HG03565 (cell line): ENCODE measurements at regions not wholly inside any gene's neighbourhood (a gene's known extent, or its start where the extent isn't known, plus 50 kb on each side); places are given as distances from the start of the nearest gene placed in this dataset.
"Not testable (repeated sequence)": the region's sequence is repeated elsewhere in the genome, so short reads cannot be mapped to it uniquely, and the experiment has no call there.

ENCODE experiments used
- ATAC-seq: cut with Tn5 transposase; IDR thresholded peaks from one replicate; pipeline ENCODE4 v1.9.1; 2021; ENCODE audit warnings: mild to moderate bottlenecking, moderate library complexity; ENCODE audit not compliant: unreplicated experiment

DNA sequence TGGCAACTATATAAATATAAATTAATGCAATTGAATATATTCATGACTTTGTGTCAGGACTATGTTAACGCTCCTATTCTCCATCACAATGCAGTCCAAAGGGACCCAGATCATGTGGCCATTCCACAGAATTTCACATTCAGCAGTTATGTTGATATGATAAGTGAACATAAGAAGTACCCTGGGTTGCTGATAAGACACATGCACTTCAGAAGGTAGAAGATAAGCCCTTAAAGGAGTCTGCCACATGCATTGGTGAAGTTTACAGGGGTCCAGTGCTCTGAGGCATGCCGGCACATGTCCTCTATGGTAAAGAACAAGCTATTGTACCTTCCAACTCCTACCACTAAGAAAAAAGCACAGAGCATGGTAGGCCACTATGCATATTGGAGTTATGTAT lies 76.4 kb downstream of the PHAX start:
- no peak for ATAC-seq

DNA sequence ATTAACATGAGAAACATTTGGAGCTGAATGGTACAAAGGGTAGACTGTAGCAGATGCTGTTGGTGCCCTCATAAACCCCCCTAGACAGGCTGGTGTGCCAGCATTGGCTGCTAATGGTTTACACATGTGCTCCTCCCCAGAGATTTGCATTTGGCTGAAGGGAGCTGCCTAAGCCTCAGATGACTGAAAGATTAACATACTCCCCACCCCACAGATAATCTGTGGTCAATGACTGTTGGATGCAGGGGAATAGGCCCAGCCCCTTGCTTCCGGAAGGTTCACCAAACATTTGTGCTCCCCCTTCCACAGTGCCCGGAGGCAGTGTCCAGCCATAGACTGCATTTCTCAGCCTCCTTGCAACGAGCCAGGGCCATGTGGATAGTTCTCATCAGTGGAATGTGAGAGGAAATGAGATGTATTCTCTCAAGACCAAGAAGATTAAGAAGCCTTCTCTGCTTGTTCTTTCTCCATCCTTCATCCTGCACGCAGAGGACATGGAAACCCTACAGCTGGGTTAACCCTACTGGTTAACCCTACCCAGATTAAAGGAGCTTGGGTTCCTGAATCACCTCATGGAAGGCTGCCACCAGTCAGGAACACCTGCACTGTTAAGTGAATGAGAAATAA lies 79.6 kb downstream of the PHAX start:
- peak; percentile 73 for ATAC-seq

DNA sequence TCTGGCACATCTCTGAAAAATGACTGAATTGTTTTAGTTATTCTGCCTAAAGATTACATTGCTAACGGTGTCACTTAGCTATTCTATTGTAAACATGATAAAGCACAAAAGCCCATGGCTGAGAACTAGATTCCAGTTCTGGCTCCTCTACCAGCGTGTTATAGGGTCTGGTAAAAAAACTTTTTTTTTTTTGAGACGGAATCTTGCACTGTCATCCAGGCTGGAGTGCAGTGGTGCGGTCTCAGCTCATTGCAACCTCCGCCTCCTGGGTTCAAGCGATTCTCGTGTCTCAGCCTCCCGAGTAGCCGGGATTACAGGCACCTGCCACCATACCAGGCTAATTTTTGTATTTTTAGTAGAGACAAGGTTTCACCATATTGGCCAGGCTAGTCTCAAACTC lies 80.6 kb downstream of the PHAX start:
- not testable (repeated sequence) for ATAC-seq

DNA sequence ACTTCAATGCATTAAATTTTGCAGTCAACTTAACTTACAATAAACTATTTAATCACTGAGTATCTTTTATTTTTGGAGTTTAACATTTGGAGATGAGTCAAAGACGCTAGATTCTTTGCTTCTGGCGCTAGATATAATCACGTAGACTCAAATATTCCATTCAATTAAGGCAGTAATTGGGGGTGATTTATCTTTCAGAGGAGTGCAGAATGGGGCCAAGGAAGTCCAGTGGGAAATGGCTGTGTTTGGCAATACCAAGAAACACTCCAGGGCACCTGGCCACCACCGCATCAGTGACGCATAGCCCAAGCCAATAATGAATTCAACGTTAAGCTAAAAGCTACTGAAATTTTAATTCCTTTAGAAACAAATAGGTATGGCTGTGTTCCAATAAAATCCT lies 81.2 kb downstream of the PHAX start:
- ATAC-seq = no peak

DNA sequence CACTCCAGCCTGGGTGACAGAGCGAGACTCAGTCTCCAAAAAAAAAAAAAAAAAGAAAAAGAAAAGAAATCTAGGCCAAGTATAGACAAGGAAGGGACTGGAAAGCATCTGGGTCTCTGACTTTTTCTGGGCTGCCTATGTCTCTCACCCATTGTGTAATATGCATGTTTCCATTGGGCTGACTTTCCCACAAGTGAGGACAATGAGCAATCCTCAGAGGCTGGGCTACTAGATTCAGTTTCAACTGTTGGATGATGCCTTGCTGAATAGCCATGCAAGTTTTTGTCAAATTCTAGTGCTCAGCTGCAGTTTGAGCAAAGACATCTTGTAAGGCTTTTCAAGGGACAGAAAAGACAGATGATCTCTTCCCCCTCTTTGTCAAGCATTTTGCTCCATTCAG lies 82.1 kb downstream of the PHAX start:
- no peak for ATAC-seq

DNA sequence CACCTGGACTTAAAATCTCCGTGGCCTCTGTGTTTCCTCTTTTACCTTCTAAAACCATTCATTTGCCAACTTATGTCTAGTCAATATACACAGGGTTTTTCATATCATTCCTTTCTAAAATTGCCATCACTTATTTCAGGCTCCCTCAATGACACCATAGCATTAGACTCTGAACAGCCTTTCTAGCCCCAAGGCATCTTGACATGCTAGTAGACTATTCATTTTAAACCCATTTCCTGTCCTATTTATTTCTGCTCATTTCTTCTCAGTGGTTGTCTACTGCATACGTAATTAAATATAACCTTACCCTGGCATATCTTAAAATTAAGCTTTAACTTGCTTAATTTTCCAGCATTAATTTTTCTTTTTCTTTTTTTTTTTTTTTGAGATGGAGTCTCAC lies 83.2 kb downstream of the PHAX start:
- no peak for ATAC-seq

DNA sequence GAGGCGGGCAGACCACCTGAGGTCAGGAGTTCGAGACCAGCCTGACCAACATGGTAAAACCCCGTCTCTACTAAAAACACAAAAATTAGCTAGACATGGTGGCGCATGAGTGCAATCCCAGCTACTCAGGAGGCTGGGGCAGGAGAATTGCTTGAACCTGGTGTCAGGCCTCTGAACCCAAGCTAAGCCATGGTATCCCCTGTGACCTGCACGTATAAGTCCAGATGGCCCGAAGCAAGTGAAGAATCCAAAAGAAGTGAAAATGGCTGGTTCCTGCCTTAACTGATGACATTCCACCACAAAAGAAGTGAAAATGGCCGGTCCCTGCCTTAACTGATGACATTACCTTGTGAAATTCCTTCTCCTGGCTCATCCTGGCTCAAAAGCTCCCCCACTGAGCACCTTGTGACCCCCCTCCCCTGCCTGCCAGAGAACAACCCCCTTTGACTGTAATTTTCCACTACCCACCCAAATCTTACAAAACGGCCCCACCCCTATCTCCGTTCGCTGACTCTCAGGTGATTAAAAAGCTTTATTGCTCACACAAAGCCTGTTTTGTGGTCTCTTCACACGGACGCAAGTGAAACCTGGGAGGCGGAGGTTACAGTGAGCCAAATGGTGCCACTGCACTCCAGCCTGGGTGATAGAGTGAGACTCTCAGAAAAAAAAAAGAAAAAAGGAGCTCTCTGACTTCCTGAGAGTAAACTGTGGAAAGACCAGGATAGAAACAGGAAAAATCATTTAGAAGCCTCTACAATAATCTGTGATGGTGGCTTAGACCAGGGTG lies 84.1 kb downstream of the PHAX start:
- ATAC-seq = not testable (repeated sequence)

DNA sequence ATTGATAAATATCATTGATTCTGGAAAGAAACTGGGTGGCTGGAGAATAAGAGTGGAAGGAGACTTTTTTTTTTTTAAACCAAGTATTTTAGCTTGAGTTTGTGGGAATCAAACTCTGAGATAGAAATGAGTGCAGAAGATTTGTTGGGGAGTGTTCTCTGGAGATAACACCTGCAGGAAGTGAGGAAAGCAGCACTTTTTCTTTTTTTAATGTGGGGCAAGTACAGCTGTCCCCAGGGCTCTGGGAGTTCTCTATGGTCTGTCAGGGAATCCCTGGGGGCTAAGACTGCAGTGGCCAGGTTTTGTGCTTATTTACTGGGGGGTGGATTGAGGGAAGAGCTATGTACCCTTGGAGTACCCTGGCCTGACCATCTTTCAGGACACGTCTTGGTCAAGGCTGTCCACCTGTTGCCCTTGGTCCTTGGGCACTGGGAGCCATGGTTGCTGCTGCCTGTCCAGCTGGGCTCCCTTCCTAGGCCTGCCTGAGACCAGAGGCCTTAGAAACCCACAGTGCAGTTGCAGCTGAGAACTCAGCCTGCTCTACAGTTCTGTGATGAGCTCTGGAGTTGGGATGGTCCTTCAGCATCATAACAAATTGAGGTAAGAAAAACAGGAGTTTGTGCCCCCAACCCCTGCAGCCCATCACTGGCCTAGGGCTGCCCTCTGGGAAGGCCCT lies 85.8 kb downstream of the PHAX start:
- ATAC-seq = no peak

DNA sequence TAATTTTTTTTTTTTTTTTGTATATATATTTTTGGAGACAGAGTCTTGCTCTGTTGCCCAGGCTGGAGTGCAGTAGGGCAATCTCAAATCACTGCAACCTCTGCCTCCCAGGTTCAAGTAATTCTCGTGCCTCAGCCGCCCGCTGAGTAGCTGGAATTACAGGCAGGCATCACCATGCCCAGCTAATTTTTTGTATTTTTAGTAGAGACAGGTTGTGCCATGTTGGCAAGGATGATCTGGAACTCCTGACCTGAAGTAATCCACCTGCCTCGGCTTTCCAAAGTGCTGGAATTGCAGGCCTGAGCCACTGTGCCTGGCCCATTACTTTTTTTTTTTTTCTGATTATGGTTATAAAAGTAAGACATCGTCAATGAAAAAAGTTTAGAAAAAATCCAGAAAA lies 84.0 kb upstream of the LMNB1 start:
- no peak for ATAC-seq

DNA sequence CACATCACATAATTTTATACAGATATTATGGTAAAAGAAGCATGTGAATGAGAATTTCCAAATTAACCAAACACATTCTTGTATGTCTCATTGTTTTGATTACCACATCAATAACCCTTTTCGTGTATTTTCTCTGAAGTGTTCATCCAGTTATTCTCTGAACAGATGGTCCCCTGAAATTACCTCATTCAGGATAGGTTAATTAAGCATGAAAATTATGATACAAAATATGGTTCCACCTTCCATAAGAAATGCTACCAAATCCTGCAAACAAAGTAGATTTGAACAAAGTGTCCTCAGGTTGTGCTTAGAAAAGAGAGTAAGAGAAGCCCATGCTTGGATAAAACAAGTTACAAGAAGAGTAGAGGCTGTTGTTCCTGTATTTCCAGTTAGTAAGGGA lies 83.1 kb upstream of the LMNB1 start:
- ATAC-seq = no peak

DNA sequence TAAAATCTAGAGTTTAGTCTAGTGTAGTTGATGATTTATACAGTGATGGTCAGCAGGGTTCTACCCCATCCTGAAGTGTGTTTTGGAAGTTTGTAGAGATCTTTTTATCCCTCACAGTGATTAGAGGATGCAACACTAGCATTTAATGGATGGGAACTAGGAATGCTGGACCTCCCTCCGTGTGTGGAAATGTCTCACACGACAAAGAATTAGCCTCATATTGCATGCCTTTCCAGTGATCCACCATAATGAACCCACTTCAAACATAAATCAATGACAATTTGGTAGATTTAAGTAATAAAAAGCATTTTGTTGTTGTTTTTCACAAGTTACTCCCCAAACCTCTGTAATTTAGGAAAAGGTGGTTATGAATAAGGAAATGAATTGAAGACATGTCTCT lies 82.5 kb upstream of the LMNB1 start:
- ATAC-seq = no peak

DNA sequence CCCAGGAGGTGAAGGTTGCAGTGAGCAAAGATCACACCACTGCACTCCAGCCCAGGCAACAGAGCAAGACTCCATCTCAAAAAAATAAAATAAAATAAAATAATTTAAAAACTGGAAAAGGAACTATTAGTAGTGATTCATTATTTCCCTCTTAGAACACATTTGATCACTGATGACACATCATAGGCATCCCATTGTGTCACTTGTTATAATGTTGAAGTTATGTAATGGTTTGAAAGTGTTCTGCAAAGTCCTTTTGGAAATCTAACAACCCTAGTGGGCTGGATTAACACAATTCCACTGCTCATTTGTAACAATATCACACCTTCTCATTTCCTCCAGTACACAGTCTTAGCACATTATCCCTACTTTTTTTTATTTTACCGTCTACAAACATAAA lies 81.8 kb upstream of the LMNB1 start:
- no peak for ATAC-seq

DNA sequence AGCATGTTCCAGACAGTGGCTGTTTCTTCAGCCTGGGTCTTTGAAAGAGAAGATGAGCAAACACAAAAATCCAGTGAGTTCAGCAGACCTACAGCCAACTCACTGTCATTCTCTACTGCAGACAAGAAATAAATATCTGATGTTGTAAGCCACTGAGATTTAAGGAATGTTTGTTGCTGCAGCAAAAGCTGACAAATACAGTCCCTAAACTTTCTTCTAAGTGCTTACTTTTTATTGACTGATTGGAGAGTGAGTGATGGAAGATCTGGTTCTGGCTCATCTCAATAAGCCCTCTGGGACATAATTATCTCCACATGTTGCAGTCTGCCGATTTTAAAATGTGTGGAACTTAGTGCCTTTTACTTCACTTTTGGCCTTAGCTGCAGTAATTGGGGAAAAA lies 69.9 kb upstream of the LMNB1 start:
- ATAC-seq = no peak

DNA sequence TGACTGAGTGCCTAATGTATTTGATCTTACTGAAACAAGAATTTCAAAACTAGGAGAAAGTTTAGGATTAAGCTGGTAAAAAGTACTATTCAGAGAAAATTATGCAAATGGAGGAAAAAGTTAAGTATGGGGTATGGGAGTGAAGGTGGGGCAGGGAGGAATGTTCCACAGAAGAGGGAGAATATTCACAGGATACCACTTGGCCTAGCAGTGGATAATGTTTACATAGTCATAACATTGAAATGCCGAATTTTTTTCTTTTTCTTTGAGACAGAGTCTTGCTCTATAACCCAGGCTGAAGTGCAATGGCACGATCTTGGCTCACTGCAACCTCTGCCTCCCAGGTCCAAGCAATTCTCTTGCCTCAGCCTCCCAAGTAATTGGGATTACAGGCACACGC lies 61.2 kb upstream of the LMNB1 start:
- no peak for ATAC-seq

DNA sequence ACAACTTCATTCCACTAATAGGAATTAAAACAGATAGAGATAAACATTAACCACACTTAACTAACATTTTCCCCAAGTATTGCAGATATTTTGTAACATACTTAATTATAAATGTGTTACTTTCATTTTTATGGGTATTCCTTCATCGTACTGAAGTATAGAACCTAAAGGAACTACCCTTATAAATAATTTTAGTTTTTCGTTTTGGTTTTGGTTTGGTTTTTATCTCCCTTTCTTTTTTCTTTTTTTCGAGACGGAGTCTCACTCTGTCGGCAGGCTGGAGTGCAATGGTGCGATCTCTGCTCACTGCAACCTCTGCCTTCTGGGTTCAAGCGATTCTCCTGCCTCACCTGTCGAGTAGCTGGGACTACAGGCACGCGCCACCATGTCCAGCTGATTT lies 60.1 kb upstream of the LMNB1 start:
- ATAC-seq = no peak

DNA sequence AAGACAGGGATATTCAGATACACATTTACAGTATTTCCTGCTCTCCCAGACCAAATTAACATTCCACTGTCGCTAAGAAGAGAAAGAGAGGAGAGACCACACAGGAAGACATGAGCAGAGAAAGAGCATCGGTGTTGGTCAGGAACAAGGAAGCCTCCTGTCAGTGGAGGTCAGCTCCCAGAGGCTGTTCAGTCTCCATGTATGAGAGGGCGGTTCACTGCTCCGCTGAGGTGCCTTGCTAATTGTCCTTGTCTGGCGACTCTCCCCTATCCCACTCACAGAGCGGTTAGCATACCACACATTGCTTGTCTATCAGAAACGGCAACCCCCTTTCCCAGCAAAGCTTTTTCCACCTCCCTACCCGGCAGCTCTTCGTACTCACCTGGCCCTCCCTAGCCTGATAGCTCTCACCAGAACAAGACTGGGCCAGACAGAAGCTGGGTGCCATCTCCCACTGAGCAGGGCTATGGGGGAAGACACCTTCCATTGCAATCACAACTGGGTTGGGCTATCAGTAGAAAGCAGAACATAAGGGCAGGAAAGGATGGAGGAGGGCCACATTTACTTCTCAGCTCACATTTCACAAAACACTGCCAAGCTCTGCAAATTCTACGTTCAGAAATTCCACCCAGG lies 58.6 kb upstream of the LMNB1 start:
- no peak for ATAC-seq

DNA sequence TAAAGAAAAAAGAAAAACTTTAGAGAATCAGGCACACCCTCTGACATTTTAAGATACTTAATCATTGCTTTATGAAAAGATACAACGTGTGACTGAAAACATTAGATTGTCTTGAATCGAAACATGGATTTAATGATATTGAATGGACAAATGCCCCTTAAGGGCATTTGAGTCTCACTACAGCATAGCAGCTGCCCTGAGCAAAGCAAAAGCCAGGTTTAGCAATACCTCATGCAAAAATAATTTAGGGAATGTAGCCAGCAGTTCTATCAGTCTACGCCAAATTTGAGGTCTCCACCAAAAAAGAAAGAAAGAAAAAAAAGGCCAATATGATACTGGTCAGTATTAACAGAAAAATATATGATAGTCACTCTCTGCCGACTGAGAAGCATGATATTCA lies 56.6 kb upstream of the LMNB1 start:
- ATAC-seq = no peak

DNA sequence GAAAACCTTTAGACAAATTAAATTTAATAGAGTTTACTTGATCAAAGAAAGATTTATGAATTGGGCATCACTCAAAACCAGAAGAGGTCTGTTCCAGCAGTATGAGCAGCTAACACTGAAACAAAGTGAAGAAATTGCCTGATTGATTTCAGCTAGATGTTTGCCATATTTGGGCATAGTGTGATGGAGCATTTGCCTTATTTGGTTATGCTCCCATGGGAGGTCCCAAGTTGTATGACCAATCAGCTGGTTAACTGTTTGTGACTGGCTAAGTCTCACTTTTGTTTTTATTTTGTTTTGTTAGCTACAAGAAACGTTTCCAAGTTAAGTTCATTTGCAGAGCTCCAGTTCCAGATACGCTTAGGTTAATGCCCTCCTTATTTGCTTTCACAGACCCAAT lies 53.3 kb upstream of the LMNB1 start:
- peak; percentile 48 for ATAC-seq
